ENCODE measurements at regions not wholly inside any gene's neighbourhood (a gene's known extent, or its start where the extent isn't known, plus 50 kb on each side); places are given as distances from the start of the nearest gene placed in this dataset.

- no peak for TF ChIP-seq POLR2A (IDR thresholded peaks at IDR 0.05)
- TF ChIP-seq POLR2AphosphoS5 (IDR thresholded peaks at IDR 0.05), result no peak
- no peak for TF ChIP-seq CTCF (IDR thresholded peaks at IDR 0.05)
These were observed 549.8 kb downstream of the NSUN3 start for GRCh38 chr3:94612631-94613030.

Measured in transverse colon (tissue), 4 donors.